Tibial artery (tissue), 4 donors: ENCODE measurements at regions not wholly inside any gene's neighbourhood (a gene's known extent, or its start where the extent isn't known, plus 50 kb on each side); places are given as distances from the start of the nearest gene placed in this dataset.

Experiments
- DNase-seq, 2 donors: peaks; one replicate each; pipeline ENCODE4 v3.0.0-alpha.2; 2019
- H3K27ac ChIP-seq, 2 donors: fragments of 200-600 bp; sonication (generic) in 1 of 2; 1 replicate in 1 of 2; 2 replicates in 1 of 2; pipeline ENCODE4 v1.5.1; 2018 to 2019; ENCODE audit warnings: mild to moderate bottlenecking in 1 of 2
- H3K27me3 ChIP-seq, 2 donors: fragments of 200-600 bp; sonication (generic) in 1 of 2; one replicate each; pipeline versions ENCODE4 v1.5.1 to v1.6.0; 2016 to 2019
- H3K36me3 ChIP-seq, 3 donors: fragments of 200-600 bp; sonication (generic) in 2 of 3; one replicate each; pipeline ENCODE4 v1.5.1; 2016 to 2019; ENCODE audit warnings: mild to moderate bottlenecking in 2 of 3
- H3K4me1 ChIP-seq, 4 donors: fragments of 200-600 bp; sonication (generic) in 2 of 4; 1 replicate in 3 of 4; 2 replicates in 1 of 4; pipeline ENCODE4 v1.5.1; 2016 to 2019
- H3K4me3 ChIP-seq, 2 donors: fragments of 200-600 bp; sonication (generic) in 1 of 2; 1 replicate in 1 of 2; 2 replicates in 1 of 2; pipeline ENCODE4 v1.5.1; 2018 to 2019; ENCODE audit warnings: mild to moderate bottlenecking in 2 of 2
- H3K9me3 ChIP-seq, 3 donors: fragments of 200-600 bp; sonication (generic) in 1 of 3; one replicate each; pipeline ENCODE4 v1.5.1; 2016 to 2019
- CTCF ChIP-seq, 2 experiments: fragments of 200-600 bp in 1 of 2; fragments of 450-650 bp in 1 of 2; IDR thresholded peaks; one replicate each; pipeline ENCODE4 v1.5.1; 2017 to 2019; ENCODE audit warnings: antibody characterized with exemption in 2 of 2, mild to moderate bottlenecking in 1 of 2, moderate library complexity in 1 of 2
- intact Hi-C: fragments of 100-400 bp; cut with DNase I; formaldehyde crosslinking; loops from one replicate; pipeline ENCODE4 v1.15.0; 2023; ENCODE audit warnings: low total_unique reads

GRCh38 chr9:116075191-116075590, 78.4 kb upstream of the PAPPA start:
- no peaks in the 10 kb centered on the region for H3K9me3 ChIP-seq
- no peak overlapping the region for H3K4me3 ChIP-seq
- intact Hi-C loops, result no loop called here
- no peak for DNase-seq
- H3K4me1 ChIP-seq, result peaks cover 0 to 7% (median 3%) of the 10 kb centered on the region in 4 donors
- no peaks in the 10 kb centered on the region for H3K36me3 ChIP-seq
- no peaks in the 10 kb centered on the region for H3K27me3 ChIP-seq
- no peak overlapping the region for H3K27ac ChIP-seq
- no peak for TF ChIP-seq CTCF (IDR thresholded peaks at IDR 0.05)

GRCh38 chr9:116078640-116079039, 75.0 kb upstream of the PAPPA start:
- Histone ChIP-seq H3K36me3 (no peaks in the 10 kb centered on the region), H3K27ac (no peak overlapping the region), H3K9me3 (no peaks in the 10 kb centered on the region), H3K27me3 (no peaks in the 10 kb centered on the region), H3K4me3 (no peak overlapping the region), H3K4me1 (peaks cover 0 to 7% (median 1%) of the 10 kb centered on the region in 4 donors)
- TF ChIP-seq CTCF (IDR thresholded peaks at IDR 0.05), result no peak
- intact Hi-C loops, result no loop called here
- no peak for DNase-seq

GRCh38 chr9:116080561-116080960, 73.0 kb upstream of the PAPPA start:
- Histone ChIP-seq H3K27me3 (no peaks in the 10 kb centered on the region), H3K4me1 (no peaks in the 10 kb centered on the region), H3K4me3 (no peak overlapping the region), H3K9me3 (no peaks in the 10 kb centered on the region), H3K27ac (no peak overlapping the region), H3K36me3 (no peaks in the 10 kb centered on the region)
- DNase-seq, result no peak
- TF ChIP-seq CTCF (IDR thresholded peaks at IDR 0.05), result no peak
- intact Hi-C loops, result no loop called here

GRCh38 chr9:116081435-116082115, 72.0 kb upstream of the PAPPA start:
- no peaks in the 10 kb centered on the region for H3K9me3 ChIP-seq
- H3K27ac ChIP-seq, result no peak overlapping the region
- no peaks in the 10 kb centered on the region for H3K4me1 ChIP-seq
- H3K4me3 ChIP-seq, result no peak overlapping the region
- no peaks in the 10 kb centered on the region for H3K27me3 ChIP-seq
- intact Hi-C loops, result no loop called here
- no peak for TF ChIP-seq CTCF (IDR thresholded peaks at IDR 0.05)
- no peak for DNase-seq
- H3K36me3 ChIP-seq, result no peaks in the 10 kb centered on the region

- H3K4me1 ChIP-seq, result peaks cover 0 to 8% (median 0%) of the 10 kb centered on the region in 4 donors
- intact Hi-C loops, result no loop called here
- DNase-seq, result no peak
- H3K27ac ChIP-seq, result no peak overlapping the region
- TF ChIP-seq CTCF (IDR thresholded peaks at IDR 0.05), result no peak
- H3K4me3 ChIP-seq, result no peak overlapping the region
- H3K27me3 ChIP-seq, result no peaks in the 10 kb centered on the region
- H3K36me3 ChIP-seq, result no peaks in the 10 kb centered on the region
- H3K9me3 ChIP-seq, result no peaks in the 10 kb centered on the region
These were observed 69.8 kb upstream of the PAPPA start for GRCh38 chr9:116083837-116084236.

GRCh38 chr9:116084497-116084896, 69.1 kb upstream of the PAPPA start:
- no peak for DNase-seq
- TF ChIP-seq CTCF (IDR thresholded peaks at IDR 0.05), result no peak
- H3K4me1 ChIP-seq, result peaks cover 0 to 8% (median 0%) of the 10 kb centered on the region in 4 donors
- no peaks in the 10 kb centered on the region for H3K9me3 ChIP-seq
- H3K4me3 ChIP-seq, result no peak overlapping the region
- no peak overlapping the region for H3K27ac ChIP-seq
- no peaks in the 10 kb centered on the region for H3K36me3 ChIP-seq
- H3K27me3 ChIP-seq, result no peaks in the 10 kb centered on the region
- intact Hi-C loops, result no loop called here
